Gastrocnemius medialis (tissue), 4 donors: ENCODE measurements at regions not wholly inside any gene's neighbourhood (a gene's known extent, or its start where the extent isn't known, plus 50 kb on each side); places are given as distances from the start of the nearest gene placed in this dataset.

ENCODE experiments used
- ATAC-seq, 2 donors: fragments of 150-250 bp; one replicate each; pipeline ENCODE4 v1.9.1; 2016
- DNase-seq, 2 donors: peaks; one replicate each; pipeline ENCODE4 v3.0.0-alpha.2; 2019
- H3K27ac ChIP-seq, 4 donors: fragments of 200-600 bp; sonication (generic); 1 replicate in 1 of 4; 2 replicates in 3 of 4; pipeline ENCODE4 v1.5.1; 2016 to 2018; ENCODE audit warnings: mild to moderate bottlenecking in 2 of 4, moderate library complexity in 1 of 4
- H3K27me3 ChIP-seq, 3 donors: fragments of 200-600 bp; sonication (generic) in 2 of 3; 1 replicate in 1 of 3; 2 replicates in 2 of 3; pipeline versions ENCODE4 v1.5.1 to v1.6.0; 2016 to 2019; ENCODE audit warnings: mild to moderate bottlenecking in 1 of 3, moderate library complexity in 1 of 3
- H3K36me3 ChIP-seq, 2 donors: fragments of 200-600 bp; sonication (generic) in 1 of 2; one replicate each; pipeline ENCODE4 v1.5.1; 2017 to 2018
- H3K4me1 ChIP-seq, 2 donors: fragments of 200-600 bp; sonication (generic) in 1 of 2; one replicate each; pipeline ENCODE4 v1.5.1; 2016 to 2017; ENCODE audit warnings: mild to moderate bottlenecking in 2 of 2
- H3K4me3 ChIP-seq, 4 donors: fragments of 200-600 bp; sonication (generic) in 3 of 4; 1 replicate in 1 of 4; 2 replicates in 3 of 4; pipeline ENCODE4 v1.5.1; 2016 to 2019; ENCODE audit warnings: mild to moderate bottlenecking in 2 of 4
- H3K9me3 ChIP-seq, 3 donors: fragments of 200-600 bp; sonication (generic) in 2 of 3; 1 replicate in 1 of 3; 2 replicates in 2 of 3; pipeline ENCODE4 v1.5.1; 2016 to 2019
- CTCF ChIP-seq, 5 experiments: fragments of 450-650 bp in 3 of 5; fragments of 200-600 bp in 2 of 5; sonication (generic) in 2 of 5; IDR thresholded peaks in 4 of 5; conservative IDR thresholded peaks in 1 of 5; 1 replicate in 4 of 5; 2 replicates in 1 of 5; pipeline ENCODE4 v1.5.1; 2016 to 2019; ENCODE audit warnings: antibody characterized with exemption in 5 of 5, mild to moderate bottlenecking in 3 of 5, moderate library complexity in 3 of 5
- POLR2A ChIP-seq, 2 donors: fragments of 450-650 bp; IDR thresholded peaks; one replicate each; pipeline ENCODE4 v1.6.1; 2017; ENCODE audit warnings: antibody characterized with exemption in 2 of 2, mild to moderate bottlenecking in 2 of 2, moderate library complexity in 2 of 2
- in situ Hi-C, 4 donors: fragments of 200-750 bp; cut with MboI; loops; one replicate each; pipeline versions ENCODE4 v1.15.0 to v1.8.0; 2017; ENCODE audit warnings: low sequenced_read_pairs in 4 of 4
- intact Hi-C: fragments of 100-400 bp; cut with DNase I; formaldehyde crosslinking; loops from one replicate; pipeline ENCODE4 v1.15.1; 2023; ENCODE audit warnings: low total_unique reads

- in situ Hi-C loops: no loop called here
- no peak for DNase-seq
- no peaks in the 10 kb centered on the region for H3K36me3 ChIP-seq
- no peak for ATAC-seq
- no peak overlapping the region for H3K27ac ChIP-seq
- TF ChIP-seq POLR2A (IDR thresholded peaks at IDR 0.05) (no peak), CTCF (IDR thresholded peaks at IDR 0.05 in 4 of 5, conservative IDR thresholded peaks at IDR 0.05 in 1 of 5) (no peak)
- H3K27me3 ChIP-seq: no peaks in the 10 kb centered on the region
- H3K4me1 ChIP-seq: no peaks in the 10 kb centered on the region
- H3K4me3 ChIP-seq: no peak overlapping the region
- intact Hi-C loops: no loop called here
- H3K9me3 ChIP-seq: no peaks in the 10 kb centered on the region
Observed at GRCh38 chr10:93220296-93221170, 146.8 kb downstream of the CYP26A1 start.

GRCh38 chr10:93221171-93221496 is 147.4 kb downstream of the CYP26A1 start:
- no peaks in the 10 kb centered on the region for H3K9me3 ChIP-seq
- DNase-seq (no peak), ATAC-seq (no peak)
- H3K27me3 ChIP-seq: no peaks in the 10 kb centered on the region
- intact Hi-C loops (no loop called here), in situ Hi-C loops (no loop called here)
- no peak for TF ChIP-seq POLR2A (IDR thresholded peaks at IDR 0.05)
- no peak overlapping the region for H3K27ac ChIP-seq
- no peaks in the 10 kb centered on the region for H3K4me1 ChIP-seq
- H3K36me3 ChIP-seq: no peaks in the 10 kb centered on the region
- no peak overlapping the region for H3K4me3 ChIP-seq

- Histone ChIP-seq H3K4me3 (no peak overlapping the region), H3K9me3 (no peaks in the 10 kb centered on the region), H3K27me3 (no peaks in the 10 kb centered on the region), H3K27ac (no peak overlapping the region), H3K4me1 (no peaks in the 10 kb centered on the region), H3K36me3 (no peaks in the 10 kb centered on the region)
- no peak for TF ChIP-seq CTCF (IDR thresholded peaks at IDR 0.05 in 4 of 5, conservative IDR thresholded peaks at IDR 0.05 in 1 of 5)
- no peak for TF ChIP-seq POLR2A (IDR thresholded peaks at IDR 0.05)
- ATAC-seq (no peak), DNase-seq (no peak)
- intact Hi-C loops: no loop called here
- in situ Hi-C loops: no loop called here
Observed at GRCh38 chr10:93221521-93221920, 147.8 kb downstream of the CYP26A1 start.

- no peaks in the 10 kb centered on the region for H3K9me3 ChIP-seq
- ATAC-seq (no peak), DNase-seq (no peak)
- no peak overlapping the region for H3K27ac ChIP-seq
- no peaks in the 10 kb centered on the region for H3K27me3 ChIP-seq
- intact Hi-C loops (no loop called here), in situ Hi-C loops (no loop called here)
- H3K36me3 ChIP-seq: no peaks in the 10 kb centered on the region
- H3K4me1 ChIP-seq: no peaks in the 10 kb centered on the region
- no peak for TF ChIP-seq POLR2A (IDR thresholded peaks at IDR 0.05)
- no peak for TF ChIP-seq CTCF (IDR thresholded peaks at IDR 0.05 in 4 of 5, conservative IDR thresholded peaks at IDR 0.05 in 1 of 5)
- no peak overlapping the region for H3K4me3 ChIP-seq
Observed at GRCh38 chr10:93222211-93222754, 148.6 kb downstream of the CYP26A1 start.

- DNase-seq (no peak), ATAC-seq (no peak)
- Histone ChIP-seq H3K4me1 (no peaks in the 10 kb centered on the region), H3K4me3 (no peak overlapping the region), H3K9me3 (no peaks in the 10 kb centered on the region), H3K27me3 (no peaks in the 10 kb centered on the region), H3K27ac (no peak overlapping the region), H3K36me3 (no peaks in the 10 kb centered on the region)
- intact Hi-C loops: no loop called here
- TF ChIP-seq POLR2A (IDR thresholded peaks at IDR 0.05): no peak
- TF ChIP-seq CTCF (IDR thresholded peaks at IDR 0.05 in 4 of 5, conservative IDR thresholded peaks at IDR 0.05 in 1 of 5): no peak
- in situ Hi-C loops: no loop called here
Observed at GRCh38 chr10:93222876-93223275, 149.2 kb downstream of the CYP26A1 start.
